IMR-90 (cell line): ENCODE measurements at regions not wholly inside any gene's neighbourhood (a gene's known extent, or its start where the extent isn't known, plus 50 kb on each side); places are given as distances from the start of the nearest gene placed in this dataset.

Source experiments
- ATAC-seq: fragments of 200-7000 bp; cut with Tn5 transposase; 2 replicates; pipeline ENCODE4 v1.9.1; 2020; ENCODE audit warnings: low read depth, mild to moderate bottlenecking, moderate library complexity
- BruUV-seq: library from RNA; stranded (reverse); fragments of 400-500 nt; replicated peaks from 2 replicates; lab custom pipeline; 2021; lab: Mats Ljungman, UMichigan
- CTCF ChIA-PET: fragments of 300-600 bp; formaldehyde crosslinking; extraction: SDS; loops from one replicate; lab custom pipeline; 2021; ENCODE audit warnings: antibody characterized with exemption; lab: Yijun Ruan, JAX
- POLR2A ChIA-PET: fragments of 300-600 bp; sonication (Branson Sonifier 250); formaldehyde crosslinking; loops from one replicate; lab custom pipeline; 2022; ENCODE audit warnings: antibody characterized with exemption; ENCODE audit not compliant: unreplicated experiment; lab: Charles Lee
- DNase-seq: peaks from one replicate; pipeline ENCODE4 v3.0.0; 2013
- H2AFZ ChIP-seq: replicated peaks from 2 replicates; pipeline ENCODE3; 2013; ENCODE audit warnings: low read length, mild to moderate bottlenecking; ENCODE audit not compliant: poor library complexity
- H2AK5ac ChIP-seq: 2 replicates; pipeline ENCODE4 v1.6.1; 2013; ENCODE audit warnings: low read depth, low read length, inconsistent platforms
- H2AK9ac ChIP-seq: replicated peaks from 2 replicates; pipeline ENCODE3; 2013; ENCODE audit warnings: mild to moderate bottlenecking, low read depth, low read length, moderate library complexity; ENCODE audit not compliant: poor library complexity
- H2BK120ac ChIP-seq: 2 replicates; pipeline ENCODE4 v1.6.1; 2013; ENCODE audit warnings: low read depth, low read length, inconsistent platforms
- H2BK15ac ChIP-seq: 3 replicates; pipeline ENCODE4 v1.6.1; 2013; ENCODE audit warnings: low read depth, low read length, inconsistent platforms
- H2BK20ac ChIP-seq: 2 replicates; pipeline ENCODE4 v1.6.1; 2013; ENCODE audit warnings: low read depth, mild to moderate bottlenecking, inconsistent platforms, low read length, moderate library complexity
- H2BK5ac ChIP-seq: 2 replicates; pipeline ENCODE4 v1.6.1; 2013; ENCODE audit warnings: mild to moderate bottlenecking, low read depth, low read length, inconsistent platforms; ENCODE audit not compliant: poor library complexity, severe bottlenecking
- H3K14ac ChIP-seq: replicated peaks from 2 replicates; pipeline ENCODE4 v1.6.1; 2013; ENCODE audit warnings: low read depth, low read length, inconsistent platforms
- H3K18ac ChIP-seq: 2 replicates; pipeline ENCODE4 v1.6.1; 2013; ENCODE audit warnings: low read depth, low read length, control low read depth
- H3K23ac ChIP-seq: 2 replicates; pipeline ENCODE4 v1.6.1; 2013; ENCODE audit warnings: low read depth, low read length, inconsistent platforms
- H3K27ac ChIP-seq: 2 replicates; pipeline ENCODE4 v1.5.1; 2013; ENCODE audit warnings: mild to moderate bottlenecking, control low read depth, low read length; ENCODE audit not compliant: insufficient read depth
- H3K27me3 ChIP-seq: 2 replicates; pipeline ENCODE4 v1.6.1; 2013; ENCODE audit warnings: low read length; ENCODE audit not compliant: control insufficient read depth, insufficient read depth
- H3K36me3 ChIP-seq: 2 replicates; pipeline ENCODE4 v1.6.1; 2013; ENCODE audit warnings: low read length, mixed read lengths; ENCODE audit not compliant: control insufficient read depth, insufficient read depth
- H3K4ac ChIP-seq: 2 replicates; pipeline ENCODE4 v1.6.1; 2013; ENCODE audit warnings: low read depth, low read length, inconsistent platforms
- H3K4me1 ChIP-seq: 2 replicates; pipeline ENCODE4 v1.6.1; 2013; ENCODE audit warnings: low read length, mixed read lengths; ENCODE audit not compliant: control insufficient read depth, insufficient read depth
- H3K4me2 ChIP-seq: 2 replicates; pipeline ENCODE4 v1.6.1; 2013; ENCODE audit warnings: low read depth, mild to moderate bottlenecking, control low read depth, low read length, moderate library complexity
- H3K4me3 ChIP-seq: 2 replicates; pipeline ENCODE4 v1.5.1; 2013; ENCODE audit warnings: low read depth, mild to moderate bottlenecking, control low read depth, low read length, moderate library complexity; ENCODE audit not compliant: insufficient read depth
- H3K56ac ChIP-seq: 2 replicates; pipeline ENCODE4 v1.6.1; 2013; ENCODE audit warnings: low read length, inconsistent platforms; ENCODE audit not compliant: insufficient read depth; ENCODE audit errors: extremely low read depth
- H3K79me1 ChIP-seq, 2 experiments: 2 replicates each; pipeline ENCODE4 v1.6.1; 2013; ENCODE audit warnings: low read length in 2 of 2, inconsistent platforms in 1 of 2, low read depth in 1 of 2
- H3K9ac ChIP-seq: 2 replicates; pipeline ENCODE4 v1.6.1; 2013; ENCODE audit warnings: low read depth, low read length, control low read depth
- H3K9me1 ChIP-seq: 2 replicates; pipeline ENCODE4 v1.6.1; 2013; ENCODE audit warnings: low read length, inconsistent platforms; ENCODE audit not compliant: insufficient read depth
- H3K9me3 ChIP-seq: 2 replicates; pipeline ENCODE4 v1.6.1; 2013; ENCODE audit warnings: low read length; ENCODE audit not compliant: control insufficient read depth, insufficient read depth
- H4K20me1 ChIP-seq: 2 replicates; pipeline ENCODE4 v1.6.1; 2013; ENCODE audit warnings: low read length, inconsistent platforms; ENCODE audit not compliant: insufficient read depth
- H4K5ac ChIP-seq: 2 replicates; pipeline ENCODE4 v1.6.1; 2013; ENCODE audit warnings: mild to moderate bottlenecking, low read depth, low read length, control low read depth
- H4K8ac ChIP-seq, 2 experiments: 2 replicates each; pipeline ENCODE4 v1.6.1; 2013; ENCODE audit warnings: low read depth in 2 of 2, low read length in 2 of 2, control low read depth in 1 of 2, inconsistent platforms in 1 of 2
- H4K91ac ChIP-seq: 2 replicates; pipeline ENCODE4 v1.6.1; 2013; ENCODE audit warnings: low read depth, low read length, inconsistent platforms; ENCODE audit not compliant: insufficient read depth
- BHLHE40 ChIP-seq: fragments of 150-350 bp; IDR thresholded peaks from 2 replicates; pipeline ENCODE4 v1.6.1; 2016; ENCODE audit warnings: mild to moderate bottlenecking, low read depth, low read length
- CEBPB ChIP-seq: IDR thresholded peaks from 2 replicates; pipeline ENCODE4 v1.6.1; 2012; ENCODE audit warnings: low read depth, low read length, improper control_type of control experiment
- CHD1 ChIP-seq: IDR thresholded peaks from 2 replicates; pipeline ENCODE4 v1.6.1; 2012; ENCODE audit warnings: low read depth, low read length, improper control_type of control experiment
- FOS ChIP-seq: fragments of 150-350 bp; IDR thresholded peaks from 2 replicates; pipeline ENCODE4 v1.6.1; 2016; ENCODE audit warnings: low read depth, low read length
- MAFK ChIP-seq: IDR thresholded peaks from 2 replicates; pipeline ENCODE4 v1.6.1; 2012; ENCODE audit warnings: low read depth, low read length, improper control_type of control experiment
- MXI1 ChIP-seq: IDR thresholded peaks from 2 replicates; pipeline ENCODE4 v1.6.1; 2012; ENCODE audit warnings: low read depth, mild to moderate bottlenecking, low read length, moderate library complexity, borderline replicate concordance
- NFE2L2 ChIP-seq: fragments of 150-350 bp; IDR thresholded peaks from 2 replicates; pipeline ENCODE4 v1.6.1; 2016; ENCODE audit warnings: low read depth, mild to moderate bottlenecking, low read length
- POLR2A ChIP-seq: IDR thresholded peaks from 2 replicates; pipeline ENCODE4 v1.6.1; 2012; ENCODE audit warnings: mild to moderate bottlenecking, low read depth, low read length
- RAD21 ChIP-seq: IDR thresholded peaks from 2 replicates; pipeline ENCODE4 v1.6.1; 2012; ENCODE audit warnings: low read length, improper control_type of control experiment
- RCOR1 ChIP-seq: IDR thresholded peaks from 2 replicates; pipeline ENCODE4 v1.6.1; 2012; ENCODE audit warnings: mild to moderate bottlenecking, low read length, improper control_type of control experiment; ENCODE audit not compliant: insufficient replicate concordance
- RFX5 ChIP-seq: IDR thresholded peaks from 2 replicates; pipeline ENCODE4 v1.8.0; 2012; ENCODE audit warnings: low read depth, mild to moderate bottlenecking, low read length, moderate library complexity
- SMC3 ChIP-seq: fragments of 150-350 bp; IDR thresholded peaks from 2 replicates; pipeline ENCODE4 v1.6.1; 2016; ENCODE audit warnings: low read depth, mild to moderate bottlenecking, antibody characterized with exemption, low read length, moderate library complexity
- WGBS, 2 experiments: methylation state at CpG; one replicate each; pipeline versions ENCODE4 v1.1.5 to v1.1.7; 2013; ENCODE audit warnings: missing lambda C conversion rate in 2 of 2; ENCODE audit not compliant: insufficient read length in 1 of 2; ENCODE audit errors: extremely low coverage in 2 of 2; 5-methylcytosine and 5-hydroxymethylcytosine counted together
- dilution Hi-C: fragments of 300-500 bp; cut with HindIII; formaldehyde crosslinking; loops from one replicate; pipeline ENCODE4 v1.14.3; 2018; ENCODE audit warnings: low sequenced_read_pairs; ENCODE audit not compliant: unreplicated experiment
- in situ Hi-C: fragments of 300-500 bp; cut with MboI; formaldehyde crosslinking; loops from 3 replicates; pipeline ENCODE4 v1.14.3; 2019; ENCODE audit warnings: low sequenced_read_pairs, inconsistent platforms, mixed read lengths
- intact Hi-C: fragments of 100-400 bp; cut with micrococcal nuclease; formaldehyde crosslinking; loops from 2 replicates; pipeline ENCODE4 v1.10.0; 2022
- TF ChIP-seq, protein P1 (sequence below): fragments of 150-350 bp; IDR thresholded peaks from 2 replicates; pipeline ENCODE4 v1.6.1; 2016; ENCODE audit warnings: low read depth, mild to moderate bottlenecking, low read length, moderate library complexity, borderline replicate concordance
- TF ChIP-seq, protein P2 (sequence below): fragments of 150-350 bp; IDR thresholded peaks from 2 replicates; pipeline ENCODE4 v1.6.1; 2017; ENCODE audit warnings: mild to moderate bottlenecking, antibody characterized with exemption, low read length, low read depth
- TF ChIP-seq, protein P3 (sequence below): conservative IDR thresholded peaks from 2 replicates; pipeline ENCODE4 v1.5.1; 2012; ENCODE audit warnings: mild to moderate bottlenecking, low read depth, low read length, improper control_type of control experiment

DNA sequence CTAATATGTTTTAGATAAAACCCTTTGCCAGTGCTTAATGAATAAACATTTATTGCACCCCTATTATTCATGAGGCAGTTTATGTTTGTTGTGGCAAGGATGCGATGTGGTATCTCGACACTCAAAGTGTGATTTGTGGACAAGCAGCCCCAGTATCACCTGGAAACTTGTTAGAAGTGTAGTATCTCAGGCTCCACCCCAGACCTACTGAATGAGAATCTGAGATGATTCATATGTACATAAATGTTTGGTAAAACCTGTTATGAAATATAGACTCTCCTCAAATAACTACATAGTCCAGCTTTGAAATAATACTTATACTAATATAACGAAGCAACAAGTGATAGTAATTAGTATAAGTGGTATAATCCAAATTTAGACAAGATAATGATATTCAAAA lies 914.8 kb downstream of the TUSC7 start:
- Histone ChIP-seq H4K20me1 (no peaks in the 10 kb centered on the region), H3K4me2 (no peak overlapping the region), H3K27me3 (no peaks in the 10 kb centered on the region), H3K27ac (no peak overlapping the region), H2BK20ac (no peak overlapping the region), H3K23ac (no peak overlapping the region), H3K9me3 (no peaks in the 10 kb centered on the region), H3K36me3 (no peaks in the 10 kb centered on the region), H2BK5ac (no peak overlapping the region), H3K18ac (no peak overlapping the region), H2AK9ac (no peak overlapping the region), H3K9me1 (no peaks in the 10 kb centered on the region; the same call in 1 of the 2 replicates), H3K9ac (no peak overlapping the region), H3K79me1 (no peaks in the 10 kb centered on the region), H3K4me1 (peaks cover 10% of the 10 kb centered on the region), H3K14ac (no peak overlapping the region), H4K5ac (no peak overlapping the region), H3K4me3 (no peak overlapping the region), H4K8ac (no peak overlapping the region), H2BK120ac (no peak overlapping the region), H2AFZ (no peak overlapping the region), H2AK5ac (no peak overlapping the region), H3K4ac (no peak overlapping the region), H4K91ac (no peak overlapping the region), H2BK15ac (no peak overlapping the region), H3K56ac (no peak overlapping the region)
- intact Hi-C loops (loop anchor here (5.0 kb wide), 1 partner anchor 373 kb away; no protein-coding TSS in a partner anchor), dilution Hi-C loops (no loop called here), in situ Hi-C loops (no loop called here)
- CTCF ChIA-PET: no interaction called here
- DNase-seq (no peak), ATAC-seq (no peak)
- no peak for TF ChIP-seq NFE2L2
- TF ChIP-seq, protein P1, sequence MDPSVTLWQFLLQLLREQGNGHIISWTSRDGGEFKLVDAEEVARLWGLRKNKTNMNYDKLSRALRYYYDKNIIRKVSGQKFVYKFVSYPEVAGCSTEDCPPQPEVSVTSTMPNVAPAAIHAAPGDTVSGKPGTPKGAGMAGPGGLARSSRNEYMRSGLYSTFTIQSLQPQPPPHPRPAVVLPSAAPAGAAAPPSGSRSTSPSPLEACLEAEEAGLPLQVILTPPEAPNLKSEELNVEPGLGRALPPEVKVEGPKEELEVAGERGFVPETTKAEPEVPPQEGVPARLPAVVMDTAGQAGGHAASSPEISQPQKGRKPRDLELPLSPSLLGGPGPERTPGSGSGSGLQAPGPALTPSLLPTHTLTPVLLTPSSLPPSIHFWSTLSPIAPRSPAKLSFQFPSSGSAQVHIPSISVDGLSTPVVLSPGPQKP: no peak
- TF ChIP-seq RFX5: no peak
- TF ChIP-seq, protein P2, sequence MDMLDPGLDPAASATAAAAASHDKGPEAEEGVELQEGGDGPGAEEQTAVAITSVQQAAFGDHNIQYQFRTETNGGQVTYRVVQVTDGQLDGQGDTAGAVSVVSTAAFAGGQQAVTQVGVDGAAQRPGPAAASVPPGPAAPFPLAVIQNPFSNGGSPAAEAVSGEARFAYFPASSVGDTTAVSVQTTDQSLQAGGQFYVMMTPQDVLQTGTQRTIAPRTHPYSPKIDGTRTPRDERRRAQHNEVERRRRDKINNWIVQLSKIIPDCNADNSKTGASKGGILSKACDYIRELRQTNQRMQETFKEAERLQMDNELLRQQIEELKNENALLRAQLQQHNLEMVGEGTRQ: no peak
- TF ChIP-seq MXI1: no peak
- TF ChIP-seq, protein P3, sequence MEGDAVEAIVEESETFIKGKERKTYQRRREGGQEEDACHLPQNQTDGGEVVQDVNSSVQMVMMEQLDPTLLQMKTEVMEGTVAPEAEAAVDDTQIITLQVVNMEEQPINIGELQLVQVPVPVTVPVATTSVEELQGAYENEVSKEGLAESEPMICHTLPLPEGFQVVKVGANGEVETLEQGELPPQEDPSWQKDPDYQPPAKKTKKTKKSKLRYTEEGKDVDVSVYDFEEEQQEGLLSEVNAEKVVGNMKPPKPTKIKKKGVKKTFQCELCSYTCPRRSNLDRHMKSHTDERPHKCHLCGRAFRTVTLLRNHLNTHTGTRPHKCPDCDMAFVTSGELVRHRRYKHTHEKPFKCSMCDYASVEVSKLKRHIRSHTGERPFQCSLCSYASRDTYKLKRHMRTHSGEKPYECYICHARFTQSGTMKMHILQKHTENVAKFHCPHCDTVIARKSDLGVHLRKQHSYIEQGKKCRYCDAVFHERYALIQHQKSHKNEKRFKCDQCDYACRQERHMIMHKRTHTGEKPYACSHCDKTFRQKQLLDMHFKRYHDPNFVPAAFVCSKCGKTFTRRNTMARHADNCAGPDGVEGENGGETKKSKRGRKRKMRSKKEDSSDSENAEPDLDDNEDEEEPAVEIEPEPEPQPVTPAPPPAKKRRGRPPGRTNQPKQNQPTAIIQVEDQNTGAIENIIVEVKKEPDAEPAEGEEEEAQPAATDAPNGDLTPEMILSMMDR: no peak
- TF ChIP-seq RAD21: no peak
- TF ChIP-seq RCOR1: no peak
- no peak for TF ChIP-seq BHLHE40
- no peak for TF ChIP-seq POLR2A
- TF ChIP-seq CHD1: no peak
- TF ChIP-seq FOS: no peak
- TF ChIP-seq MAFK: no peak
- TF ChIP-seq SMC3: no peak
- no peak for TF ChIP-seq CEBPB
- WGBS, 2 experiments: no CpG with 5 or more reads among the region's 3 CpGs
- no TSS peak for BruUV-seq
- POLR2A ChIA-PET: no interaction called here
